HepG2 (cell line): ENCODE measurements at regions not wholly inside any gene's neighbourhood (a gene's known extent, or its start where the extent isn't known, plus 50 kb on each side); places are given as distances from the start of the nearest gene placed in this dataset.

ENCODE experiments used
- DPF2 ChIP-seq: sonication (generic); formaldehyde crosslinking; IDR thresholded peaks from 2 replicates; pipeline ENCODE4 v1.4.0; 2020; ENCODE audit warnings: mild to moderate bottlenecking, low read depth, missing genetic modification reagents, borderline replicate concordance
- EP300 ChIP-seq, 3 experiments: sonication (generic) in 1 of 3; formaldehyde crosslinking in 1 of 3; IDR thresholded peaks; 2 replicates each; pipeline versions ENCODE4 v1.5.1 to v1.6.1; 2011 to 2020; ENCODE audit warnings: low read depth in 2 of 3, low read length in 2 of 3, borderline replicate concordance in 1 of 3, improper control_type of control experiment in 1 of 3, mild to moderate bottlenecking in 1 of 3, missing genetic modification reagents in 1 of 3, moderate library complexity in 1 of 3
- FOXM1 ChIP-seq: sonication (generic); formaldehyde crosslinking; IDR thresholded peaks from 2 replicates; pipeline ENCODE4 v1.5.0; 2020; ENCODE audit warnings: missing genetic modification reagents
- MTA3 ChIP-seq: sonication (generic); formaldehyde crosslinking; IDR thresholded peaks from 2 replicates; pipeline ENCODE4 v1.4.0; 2020; ENCODE audit warnings: missing genetic modification reagents
- REXO4 ChIP-seq: sonication (generic); formaldehyde crosslinking; IDR thresholded peaks from 2 replicates; pipeline ENCODE4 v1.8.0; 2022; ENCODE audit warnings: missing genetic modification reagents, mild to moderate bottlenecking, borderline replicate concordance
- TAF15 ChIP-seq: fragments of 200-400 bp; formaldehyde crosslinking; IDR thresholded peaks from one replicate; pipeline ENCODE4 v1.6.1; 2018; ENCODE audit warnings: mild to moderate bottlenecking, low read depth, low read length; ENCODE audit not compliant: poor library complexity, severe bottlenecking
- TOE1 ChIP-seq: sonication (generic); formaldehyde crosslinking; IDR thresholded peaks from 2 replicates; pipeline ENCODE4 v1.4.0; 2020; ENCODE audit warnings: mild to moderate bottlenecking, missing genetic modification reagents
- TF ChIP-seq, protein P1 (sequence below): sonication (generic); formaldehyde crosslinking; IDR thresholded peaks from 2 replicates; pipeline ENCODE4 v1.4.0; 2020; ENCODE audit warnings: mild to moderate bottlenecking, missing genetic modification reagents
- TF ChIP-seq, protein P2 (sequence below): sonication (generic); formaldehyde crosslinking; IDR thresholded peaks from 2 replicates; pipeline ENCODE4 v1.5.0; 2020; ENCODE audit warnings: mild to moderate bottlenecking, missing genetic modification reagents, moderate library complexity
- TF ChIP-seq, protein P3 (sequence below): sonication (generic); formaldehyde crosslinking; IDR thresholded peaks from 2 replicates; pipeline ENCODE4 v1.5.1; 2020; ENCODE audit warnings: mild to moderate bottlenecking, missing genetic modification reagents, moderate library complexity

GRCh38 chr15:31273258-31273941, 53.2 kb upstream of the KLF13 start:
- TF ChIP-seq TAF15 (no peak), REXO4 (no peak), FOXM1 (no peak), MTA3 (CRISPR knock-in tag) (no peak), EP300 (IDR thresholded peaks at IDR 0.05; ENCODE audit: low read depth in 2 of 2, low read length in 2 of 2) (no peak), EP300 (CRISPR knock-in tag; IDR thresholded peaks at IDR 0.05; ENCODE audit: borderline replicate concordance) (no peak), TOE1 (CRISPR knock-in tag) (no peak), DPF2 (CRISPR knock-in tag) (no peak)
- TF ChIP-seq, protein P1, sequence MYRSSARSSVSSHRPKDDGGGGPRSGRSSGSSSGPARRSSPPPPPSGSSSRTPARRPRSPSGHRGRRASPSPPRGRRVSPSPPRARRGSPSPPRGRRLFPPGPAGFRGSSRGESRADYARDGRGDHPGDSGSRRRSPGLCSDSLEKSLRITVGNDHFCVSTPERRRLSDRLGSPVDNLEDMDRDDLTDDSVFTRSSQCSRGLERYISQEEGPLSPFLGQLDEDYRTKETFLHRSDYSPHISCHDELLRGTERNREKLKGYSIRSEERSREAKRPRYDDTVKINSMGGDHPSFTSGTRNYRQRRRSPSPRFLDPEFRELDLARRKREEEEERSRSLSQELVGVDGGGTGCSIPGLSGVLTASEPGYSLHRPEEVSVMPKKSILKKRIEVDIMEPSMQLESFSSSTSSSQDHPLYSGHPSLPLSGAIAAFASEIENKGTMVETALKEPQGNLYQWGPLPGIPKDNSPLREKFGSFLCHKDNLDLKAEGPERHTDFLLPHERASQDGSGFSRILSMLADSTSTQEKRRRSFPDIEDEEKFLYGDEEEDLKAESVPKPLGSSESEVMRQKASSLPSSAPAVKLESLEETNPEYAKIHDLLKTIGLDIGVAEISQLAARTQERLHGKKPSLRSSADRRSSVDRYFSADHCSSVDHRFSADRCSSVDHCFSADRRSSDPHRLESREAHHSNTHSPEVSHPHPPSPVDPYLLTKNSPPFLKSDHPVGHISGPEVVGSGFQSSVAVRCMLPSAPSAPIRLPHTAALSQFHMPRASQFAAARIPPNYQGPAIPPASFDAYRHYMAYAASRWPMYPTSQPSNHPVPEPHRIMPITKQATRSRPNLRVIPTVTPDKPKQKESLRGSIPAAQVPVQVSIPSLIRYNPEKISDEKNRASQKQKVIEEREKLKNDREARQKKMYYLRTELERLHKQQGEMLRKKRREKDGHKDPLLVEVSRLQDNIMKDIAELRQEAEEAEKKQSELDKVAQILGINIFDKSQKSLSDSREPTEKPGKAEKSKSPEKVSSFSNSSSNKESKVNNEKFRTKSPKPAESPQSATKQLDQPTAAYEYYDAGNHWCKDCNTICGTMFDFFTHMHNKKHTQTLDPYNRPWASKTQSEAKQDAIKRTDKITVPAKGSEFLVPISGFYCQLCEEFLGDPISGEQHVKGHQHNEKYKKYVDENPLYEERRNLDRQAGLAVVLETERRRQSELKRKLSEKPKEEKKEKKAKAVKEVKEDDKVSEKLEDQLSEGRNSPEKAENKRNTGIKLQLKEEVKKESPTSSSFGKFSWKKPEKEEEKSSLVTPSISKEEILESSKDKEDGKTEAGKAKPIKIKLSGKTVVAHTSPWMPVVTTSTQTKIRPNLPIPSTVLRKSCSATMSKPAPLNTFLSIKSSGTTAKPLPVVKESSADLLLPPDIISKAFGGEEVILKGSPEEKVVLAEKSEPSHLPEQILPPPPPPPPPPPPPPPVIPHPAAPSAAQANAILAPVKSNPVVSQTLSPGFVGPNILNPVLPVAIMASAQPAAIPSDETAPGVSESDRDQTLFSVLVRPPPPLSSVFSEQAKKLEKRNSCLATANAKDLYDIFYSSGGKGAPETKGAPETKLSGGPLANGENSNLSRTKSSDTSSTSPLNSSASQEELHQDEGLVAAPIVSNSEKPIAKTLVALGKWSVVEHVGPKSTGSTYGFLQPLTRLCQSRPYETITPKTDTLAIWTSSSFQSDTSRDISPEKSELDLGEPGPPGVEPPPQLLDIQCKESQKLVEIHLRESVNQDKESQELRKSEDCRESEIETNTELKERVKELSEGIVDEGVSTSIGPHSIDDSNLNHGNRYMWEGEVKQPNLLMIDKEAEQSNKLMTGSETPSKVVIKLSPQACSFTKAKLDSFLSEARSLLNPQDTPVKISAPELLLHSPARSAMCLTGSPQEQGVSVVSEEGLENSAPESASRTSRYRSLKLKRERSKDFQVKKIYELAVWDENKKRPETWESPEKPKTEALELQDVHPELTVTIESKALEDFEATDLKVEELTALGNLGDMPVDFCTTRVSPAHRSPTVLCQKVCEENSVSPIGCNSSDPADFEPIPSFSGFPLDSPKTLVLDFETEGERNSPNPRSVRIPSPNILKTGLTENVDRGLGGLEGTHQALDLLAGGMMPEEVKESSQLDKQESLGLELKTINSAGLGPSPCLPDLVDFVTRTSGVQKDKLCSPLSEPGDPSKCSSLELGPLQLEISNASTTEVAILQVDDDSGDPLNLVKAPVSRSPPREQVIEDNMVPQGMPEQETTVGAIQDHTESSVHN (CRISPR knock-in tag) = no peak
- TF ChIP-seq, protein P2, sequence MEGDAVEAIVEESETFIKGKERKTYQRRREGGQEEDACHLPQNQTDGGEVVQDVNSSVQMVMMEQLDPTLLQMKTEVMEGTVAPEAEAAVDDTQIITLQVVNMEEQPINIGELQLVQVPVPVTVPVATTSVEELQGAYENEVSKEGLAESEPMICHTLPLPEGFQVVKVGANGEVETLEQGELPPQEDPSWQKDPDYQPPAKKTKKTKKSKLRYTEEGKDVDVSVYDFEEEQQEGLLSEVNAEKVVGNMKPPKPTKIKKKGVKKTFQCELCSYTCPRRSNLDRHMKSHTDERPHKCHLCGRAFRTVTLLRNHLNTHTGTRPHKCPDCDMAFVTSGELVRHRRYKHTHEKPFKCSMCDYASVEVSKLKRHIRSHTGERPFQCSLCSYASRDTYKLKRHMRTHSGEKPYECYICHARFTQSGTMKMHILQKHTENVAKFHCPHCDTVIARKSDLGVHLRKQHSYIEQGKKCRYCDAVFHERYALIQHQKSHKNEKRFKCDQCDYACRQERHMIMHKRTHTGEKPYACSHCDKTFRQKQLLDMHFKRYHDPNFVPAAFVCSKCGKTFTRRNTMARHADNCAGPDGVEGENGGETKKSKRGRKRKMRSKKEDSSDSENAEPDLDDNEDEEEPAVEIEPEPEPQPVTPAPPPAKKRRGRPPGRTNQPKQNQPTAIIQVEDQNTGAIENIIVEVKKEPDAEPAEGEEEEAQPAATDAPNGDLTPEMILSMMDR (CRISPR knock-in tag) = no peak
- TF ChIP-seq, protein P3, sequence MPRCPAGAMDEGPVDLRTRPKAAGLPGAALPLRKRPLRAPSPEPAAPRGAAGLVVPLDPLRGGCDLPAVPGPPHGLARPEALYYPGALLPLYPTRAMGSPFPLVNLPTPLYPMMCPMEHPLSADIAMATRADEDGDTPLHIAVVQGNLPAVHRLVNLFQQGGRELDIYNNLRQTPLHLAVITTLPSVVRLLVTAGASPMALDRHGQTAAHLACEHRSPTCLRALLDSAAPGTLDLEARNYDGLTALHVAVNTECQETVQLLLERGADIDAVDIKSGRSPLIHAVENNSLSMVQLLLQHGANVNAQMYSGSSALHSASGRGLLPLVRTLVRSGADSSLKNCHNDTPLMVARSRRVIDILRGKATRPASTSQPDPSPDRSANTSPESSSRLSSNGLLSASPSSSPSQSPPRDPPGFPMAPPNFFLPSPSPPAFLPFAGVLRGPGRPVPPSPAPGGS = no peak
